Stimulated activated CD8-positive, alpha-beta memory T cell treated with anti-CD3 and anti-CD28 coated beads, Interleukin-2, amount 100 ng/mL, for 1 hour (primary cell): ENCODE measurements at regions not wholly inside any gene's neighbourhood (a gene's known extent, or its start where the extent isn't known, plus 50 kb on each side); places are given as distances from the start of the nearest gene placed in this dataset.

Experiments
- DNase-seq, 2 donors: peaks; one replicate each; pipeline ENCODE4 v3.0.0-alpha.2; 2020; ENCODE audit warnings: low read depth in 2 of 2

DNA sequence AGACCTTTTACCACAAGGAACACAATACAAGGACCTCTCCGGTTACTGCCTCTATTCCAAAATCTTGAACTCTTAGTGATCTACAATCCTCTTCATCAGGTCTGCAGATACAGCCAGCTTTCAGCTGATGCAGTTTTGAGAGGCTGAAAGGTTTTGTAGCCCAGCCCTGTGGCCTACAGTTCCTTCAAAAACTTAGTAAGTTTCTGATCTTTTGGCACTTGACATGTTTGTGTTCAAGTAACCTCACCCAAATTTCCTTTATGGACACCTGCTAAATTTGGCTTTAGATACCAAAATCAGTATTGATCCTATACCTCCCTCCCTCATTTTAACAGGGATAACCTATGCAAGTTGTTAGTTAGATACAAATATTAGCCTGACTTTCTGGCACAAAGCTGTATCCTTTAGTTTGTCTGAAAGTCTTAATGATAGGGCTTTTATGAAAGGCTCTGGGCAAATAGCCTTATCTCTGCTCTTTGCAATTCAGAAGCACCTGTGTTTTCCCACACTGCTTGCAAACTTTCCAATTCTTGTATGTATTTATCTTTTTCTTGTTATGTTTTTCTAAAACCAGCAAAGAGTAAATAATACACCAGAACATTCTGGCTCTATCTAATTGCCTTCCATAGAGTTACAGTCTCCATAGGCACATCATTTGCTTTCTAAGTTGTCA, 650.5 kb upstream of the KLHL29 start:
- DNase-seq: no peak

DNA sequence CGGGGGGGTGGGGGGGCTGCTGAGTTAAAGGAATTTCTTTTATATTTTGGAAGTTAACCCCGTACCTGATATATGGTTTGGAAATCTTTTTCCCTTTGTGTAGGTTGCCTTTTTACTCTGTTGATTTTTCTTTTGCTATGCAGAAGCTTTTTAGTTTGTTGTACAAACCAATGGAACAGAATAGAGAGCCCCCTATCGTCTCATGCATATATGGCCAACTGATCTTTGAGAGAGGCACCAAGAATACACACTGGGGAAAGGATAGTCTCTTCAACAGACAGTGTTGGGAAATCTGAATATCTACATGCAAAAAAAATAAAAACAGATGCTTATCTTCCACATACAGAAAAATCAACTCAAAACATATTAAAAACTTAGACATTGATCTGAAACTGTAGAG, 647.8 kb upstream of the KLHL29 start:
- DNase-seq: no peak

DNA sequence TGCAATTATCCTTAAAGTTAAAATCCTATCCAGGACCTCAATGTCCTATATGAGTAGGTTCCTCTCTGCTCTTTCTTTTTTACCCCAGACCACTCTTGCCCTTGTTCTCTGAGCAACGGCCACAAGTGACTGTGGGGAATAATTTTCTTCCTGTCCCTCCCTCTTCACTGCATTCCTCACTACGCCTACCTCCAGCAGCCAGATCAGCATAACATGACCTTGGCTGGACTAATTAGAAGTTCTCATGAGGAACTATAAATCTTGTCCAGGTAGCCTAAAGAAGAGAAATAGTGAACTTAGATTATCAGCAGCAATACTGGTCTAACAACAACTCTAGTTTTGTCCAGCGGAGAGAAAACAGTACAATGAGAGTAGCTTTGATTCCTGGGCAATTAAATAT, 643.8 kb upstream of the KLHL29 start:
- no peak for DNase-seq

DNA sequence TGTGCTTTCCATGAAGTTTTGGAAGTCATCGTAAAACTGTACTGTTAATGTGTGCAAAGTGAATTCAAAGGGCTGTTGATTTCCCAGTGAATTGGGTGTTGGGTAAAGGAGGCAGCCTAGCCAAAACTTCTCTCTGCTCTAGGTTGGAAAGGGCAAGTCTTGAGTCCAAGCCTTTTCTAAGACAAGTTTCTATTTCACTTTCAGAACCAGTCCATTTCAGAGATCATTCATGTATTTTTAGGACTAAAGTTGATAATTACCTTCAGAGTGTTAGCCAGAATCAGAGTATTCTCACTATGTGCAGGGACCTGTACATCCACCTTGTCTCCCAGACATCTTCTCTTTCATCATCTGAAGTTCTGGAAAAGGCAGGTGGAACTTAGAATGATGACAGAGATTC, 636.1 kb upstream of the KLHL29 start:
- no peak for DNase-seq

DNA sequence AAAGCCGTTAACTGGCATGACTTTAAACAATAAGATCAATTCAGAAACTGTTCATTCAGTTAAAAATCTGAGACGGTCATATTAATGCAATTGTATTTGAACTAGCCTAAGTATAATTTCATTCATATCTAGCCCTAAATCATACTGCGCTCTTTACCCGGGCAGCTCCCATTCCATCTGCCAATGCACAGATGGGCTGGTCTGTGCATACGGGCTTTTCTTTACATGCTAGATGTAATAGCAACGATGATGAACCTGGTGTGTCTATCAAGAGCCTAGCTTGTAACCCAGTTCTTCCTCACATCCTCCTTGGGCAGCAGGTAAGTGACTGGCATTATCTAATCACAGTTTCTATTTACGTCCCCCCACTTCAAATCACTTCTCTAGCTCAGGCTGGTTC, 631.5 kb upstream of the KLHL29 start:
- DNase-seq: no peak

DNA sequence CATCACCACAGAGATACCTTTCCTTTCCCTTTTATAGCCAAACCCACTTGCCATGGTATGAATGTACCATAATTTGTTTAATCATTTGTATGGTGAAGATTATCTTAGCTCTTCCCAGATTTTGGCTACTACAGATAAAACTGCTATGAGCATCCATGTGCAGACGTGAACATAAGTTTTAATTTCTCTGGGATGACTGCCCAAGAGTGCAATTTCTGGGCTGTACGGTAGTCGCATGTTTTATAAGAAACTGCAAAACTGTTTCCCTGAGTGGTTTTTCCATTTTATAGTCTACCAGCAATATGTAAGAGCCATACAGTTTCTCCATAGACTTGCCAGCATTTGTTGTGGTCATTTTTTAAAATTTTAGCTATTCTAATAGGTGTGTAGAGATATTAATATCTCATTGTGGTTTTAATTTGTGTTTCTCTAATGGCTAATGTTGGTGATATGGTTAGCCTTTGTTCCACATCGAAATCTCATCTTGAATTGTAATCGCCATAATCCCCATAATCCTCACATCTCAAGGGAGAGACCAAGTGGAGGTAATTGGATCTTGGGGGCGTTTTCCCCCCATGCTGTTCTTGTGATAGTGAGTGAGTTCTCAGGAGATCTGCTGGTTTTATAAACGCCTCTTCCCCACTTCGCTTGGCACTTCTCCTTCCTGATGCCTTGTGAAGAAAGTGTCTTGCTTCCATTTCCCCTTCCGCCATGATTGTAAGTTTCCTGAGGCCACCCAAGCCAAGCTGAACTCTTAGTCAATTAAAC, 628.5 kb upstream of the KLHL29 start:
- DNase-seq: no peak

DNA sequence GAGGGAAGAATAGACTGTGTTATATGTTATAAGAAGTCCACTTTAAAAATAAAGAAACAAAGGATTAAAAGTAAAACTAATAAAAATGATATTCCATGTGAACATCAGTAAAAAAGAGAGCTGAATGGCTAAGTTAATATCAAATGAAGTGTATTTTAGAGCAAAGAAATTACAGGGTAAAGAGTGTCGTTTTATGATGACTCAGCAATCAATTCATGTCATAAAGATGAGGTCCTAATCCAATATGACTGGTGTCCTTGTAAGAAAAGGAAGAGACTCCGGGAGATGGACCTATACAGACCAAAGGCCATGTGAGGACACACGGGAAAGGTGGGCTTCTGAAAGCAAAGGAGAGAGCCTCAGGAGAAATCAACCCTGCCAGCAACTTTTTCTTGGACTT, 615.5 kb upstream of the KLHL29 start:
- no peak for DNase-seq

DNA sequence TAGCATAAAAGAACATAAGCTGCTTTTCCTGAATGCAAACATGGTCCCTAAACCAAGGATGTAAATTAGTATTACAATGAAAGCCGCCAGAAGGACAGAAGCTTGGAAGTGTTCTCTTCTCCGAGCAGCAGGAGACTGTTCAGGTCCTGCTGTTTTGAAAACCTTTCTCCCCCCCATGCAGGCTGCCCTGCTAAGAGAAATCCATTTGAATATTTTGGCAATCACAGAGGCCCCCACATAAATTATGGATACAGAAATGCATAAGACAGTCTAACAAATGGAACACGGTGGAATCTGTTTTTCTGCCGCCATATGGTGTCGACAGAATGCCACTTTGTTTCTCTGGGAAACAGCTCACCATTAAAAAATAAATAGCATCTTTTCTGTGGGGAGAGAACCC, 600.4 kb upstream of the KLHL29 start:
- no peak for DNase-seq

DNA sequence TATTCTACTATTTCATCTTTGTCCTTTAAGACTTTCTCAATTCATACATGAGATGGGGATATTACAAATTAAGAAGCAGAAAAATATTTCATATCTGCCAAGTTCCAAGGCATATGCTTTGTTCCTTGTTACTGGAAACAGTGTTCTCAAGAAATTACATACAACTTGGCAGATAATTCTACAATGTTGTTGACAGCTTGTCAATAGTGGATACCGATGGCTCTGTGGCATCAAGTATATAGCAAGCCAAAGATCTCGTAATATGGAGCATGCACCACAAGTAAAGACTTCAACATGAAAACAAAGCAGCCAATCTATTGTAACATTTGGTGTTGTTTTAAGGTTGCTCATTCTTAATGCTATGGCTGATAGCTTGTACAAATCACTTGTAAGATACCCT, 598.2 kb upstream of the KLHL29 start:
- DNase-seq: no peak

DNA sequence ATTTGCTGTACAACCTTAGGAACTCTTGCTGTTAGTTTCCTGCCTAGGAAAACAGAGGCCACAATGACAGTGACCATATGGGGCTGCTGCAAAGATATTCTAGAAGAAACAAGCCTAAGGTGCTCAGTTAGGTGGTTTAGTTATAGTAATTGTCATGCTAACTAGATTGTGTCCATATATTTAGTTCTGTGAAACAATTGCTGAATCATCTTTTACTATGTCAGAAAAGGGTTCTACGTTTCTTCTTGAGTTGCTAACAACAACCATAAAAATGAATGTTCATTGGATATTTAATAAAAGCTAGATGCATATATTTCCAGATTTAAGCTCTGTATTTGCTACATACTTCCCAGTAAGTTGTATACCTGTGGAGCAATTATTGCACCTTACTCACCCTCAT, 597.2 kb upstream of the KLHL29 start:
- no peak for DNase-seq

DNA sequence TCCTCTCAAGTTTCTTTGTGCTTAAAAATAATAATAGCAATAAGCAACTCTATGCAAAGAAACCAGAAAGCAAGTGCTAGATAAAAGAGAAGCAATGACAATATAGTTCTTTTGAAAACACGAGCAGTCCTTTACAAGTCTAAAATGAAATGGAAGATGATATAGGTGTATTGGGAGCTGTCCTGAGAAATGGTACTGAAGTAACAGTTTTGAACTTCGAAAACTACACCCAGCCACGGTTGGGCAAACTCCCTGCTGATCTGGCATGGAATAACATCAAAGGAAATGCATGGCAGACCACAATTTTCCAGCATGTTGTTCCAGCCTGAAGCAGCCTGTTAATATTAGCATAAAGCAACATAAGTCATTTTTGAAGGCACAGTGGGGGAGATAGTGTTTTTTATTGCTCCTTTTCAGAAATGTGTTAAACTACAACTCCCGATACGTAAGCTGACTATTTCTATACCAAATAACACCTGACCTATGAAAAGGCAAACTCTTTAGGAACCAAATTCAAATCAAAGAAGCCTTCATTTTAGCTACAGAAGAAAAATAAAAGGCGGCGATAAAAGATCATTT, 596.1 kb upstream of the KLHL29 start:
- DNase-seq: no peak

DNA sequence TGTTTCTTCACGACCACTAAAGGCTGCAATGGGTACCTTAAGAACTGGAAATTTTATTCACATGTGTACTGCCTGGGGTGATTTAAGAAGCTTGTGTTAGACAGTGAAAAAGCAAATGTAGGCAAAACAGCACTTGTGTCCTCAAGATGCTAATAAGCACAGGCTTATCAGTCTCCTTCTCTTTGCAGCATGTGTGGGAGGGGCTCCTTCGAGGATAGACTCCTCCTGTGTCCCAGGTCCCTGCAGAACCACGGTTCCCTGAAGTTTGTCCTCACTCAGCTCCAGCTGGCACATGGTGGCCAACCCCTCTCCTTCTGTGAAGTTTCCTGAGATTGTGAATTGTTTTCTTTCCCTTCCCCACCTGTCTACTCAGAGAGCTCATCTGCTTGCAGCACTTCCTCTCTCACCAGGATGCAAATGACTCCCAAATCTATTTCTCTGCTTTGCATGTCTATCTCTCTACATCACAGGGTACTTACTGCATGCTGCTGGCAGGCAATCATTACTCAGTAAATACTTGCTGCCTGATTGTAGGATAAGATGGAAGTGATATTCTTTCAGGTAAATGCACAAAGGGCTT, 589.6 kb upstream of the KLHL29 start:
- no peak for DNase-seq

DNA sequence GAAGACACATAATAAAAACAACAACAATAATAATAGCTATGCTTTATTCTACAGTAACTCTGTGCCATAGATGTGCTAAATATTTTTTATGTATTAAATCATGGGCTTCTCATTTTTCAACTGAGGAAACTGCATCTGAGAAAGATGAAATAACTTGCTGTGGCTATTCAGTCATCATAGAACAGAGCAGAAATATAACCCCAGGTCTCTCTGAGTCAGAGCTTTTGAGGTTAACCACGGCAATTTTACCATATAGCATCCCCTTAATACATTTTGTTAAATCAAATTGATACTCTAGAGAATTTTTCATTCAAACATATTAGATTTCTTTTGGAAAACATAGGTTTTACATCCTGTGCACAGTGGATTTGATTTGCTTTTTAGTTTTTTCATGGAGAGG, 586.6 kb upstream of the KLHL29 start:
- no peak for DNase-seq

DNA sequence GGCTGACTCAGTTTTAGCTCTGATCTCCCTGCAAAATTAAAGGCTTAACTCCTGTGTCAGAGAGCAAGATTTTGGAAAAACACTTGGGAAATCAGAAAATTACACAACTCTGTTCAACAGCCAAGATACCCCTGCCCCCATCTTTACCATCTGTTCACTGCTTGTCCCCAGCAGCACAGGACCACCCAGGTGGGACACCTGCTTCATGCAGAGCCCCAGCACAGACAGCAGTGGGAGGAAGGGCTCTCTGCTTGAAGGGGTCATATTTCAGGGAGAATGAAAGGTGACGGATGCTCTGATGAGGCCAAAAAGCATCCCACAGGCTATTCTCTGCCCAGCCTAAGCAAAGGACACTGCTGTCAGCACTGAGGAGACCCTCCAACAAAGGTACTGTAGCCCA, 584.6 kb upstream of the KLHL29 start:
- DNase-seq: no peak

DNA sequence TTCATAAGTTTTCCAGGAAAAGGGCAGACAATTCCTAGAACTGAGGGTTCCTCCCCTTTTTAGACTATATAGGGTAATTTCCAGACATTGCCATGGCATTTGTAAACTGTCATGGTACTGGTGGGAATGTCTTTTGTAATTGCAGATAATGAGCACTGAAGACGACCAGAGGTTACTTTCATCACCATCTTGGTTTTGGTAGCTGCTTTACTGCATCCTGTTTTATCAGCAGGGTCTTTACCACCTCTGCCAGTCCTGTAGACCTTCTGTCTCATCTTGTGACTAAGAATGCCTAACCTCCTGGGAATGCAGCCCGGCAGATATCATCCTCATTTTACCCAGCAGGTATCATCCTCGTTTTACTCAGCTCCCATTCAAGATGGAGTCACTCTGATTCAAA, 583.9 kb upstream of the KLHL29 start:
- no peak for DNase-seq

DNA sequence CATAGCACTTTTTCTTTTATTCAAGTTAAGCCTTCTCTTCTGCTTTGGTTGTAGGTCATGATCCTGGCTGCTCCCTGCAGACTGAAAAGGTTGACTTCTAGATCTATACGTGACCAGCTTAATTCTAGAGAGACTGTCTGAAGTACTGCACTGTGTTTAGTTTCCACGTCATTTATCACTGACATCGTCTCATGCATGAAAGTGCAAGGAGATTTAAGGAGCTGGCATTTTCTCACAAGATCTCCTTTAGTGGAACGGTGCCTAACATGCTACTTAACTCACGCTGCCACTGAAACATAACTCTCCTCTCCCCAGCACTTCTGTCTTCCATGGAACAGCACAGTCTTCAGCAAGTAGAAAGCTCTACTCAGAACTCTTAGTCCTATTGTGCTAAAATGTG, 583.0 kb upstream of the KLHL29 start:
- no peak for DNase-seq

DNA sequence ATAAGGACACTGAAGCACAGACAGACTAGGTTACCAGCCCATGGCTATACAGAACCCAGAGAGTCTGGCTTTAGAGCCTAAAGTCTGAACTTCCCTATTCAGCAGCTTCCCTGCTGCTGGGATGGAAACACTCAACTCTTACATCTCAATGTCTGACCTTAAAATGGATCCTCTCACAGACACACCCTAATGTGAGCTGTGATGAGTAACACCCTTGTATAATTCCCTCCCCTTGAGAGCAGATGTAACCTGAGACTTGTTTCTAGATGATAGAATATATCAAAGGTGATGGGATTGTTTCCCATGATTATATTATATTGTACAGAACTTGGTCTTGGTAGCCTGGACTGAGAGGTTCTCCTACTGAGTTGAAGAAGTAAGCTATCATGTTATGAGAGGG, 577.1 kb upstream of the KLHL29 start:
- DNase-seq: no peak

DNA sequence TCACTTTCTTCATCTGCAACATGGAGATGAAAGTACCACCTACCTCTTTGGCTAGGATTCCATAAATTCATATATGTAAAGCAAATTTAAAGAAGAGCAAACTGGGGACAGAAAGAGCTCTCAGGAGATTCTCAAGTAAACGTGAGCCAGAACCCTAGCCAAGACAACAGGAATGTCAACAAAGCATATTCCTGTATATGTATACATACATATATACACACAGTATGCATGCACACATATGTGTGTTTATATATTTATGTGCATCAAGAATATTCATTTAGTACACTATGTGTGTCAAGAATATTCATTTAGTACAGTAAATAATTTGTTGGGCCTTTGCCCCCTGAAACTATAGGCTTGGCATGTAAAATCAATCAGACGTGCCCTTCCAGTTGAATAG, 574.4 kb upstream of the KLHL29 start:
- no peak for DNase-seq

DNA sequence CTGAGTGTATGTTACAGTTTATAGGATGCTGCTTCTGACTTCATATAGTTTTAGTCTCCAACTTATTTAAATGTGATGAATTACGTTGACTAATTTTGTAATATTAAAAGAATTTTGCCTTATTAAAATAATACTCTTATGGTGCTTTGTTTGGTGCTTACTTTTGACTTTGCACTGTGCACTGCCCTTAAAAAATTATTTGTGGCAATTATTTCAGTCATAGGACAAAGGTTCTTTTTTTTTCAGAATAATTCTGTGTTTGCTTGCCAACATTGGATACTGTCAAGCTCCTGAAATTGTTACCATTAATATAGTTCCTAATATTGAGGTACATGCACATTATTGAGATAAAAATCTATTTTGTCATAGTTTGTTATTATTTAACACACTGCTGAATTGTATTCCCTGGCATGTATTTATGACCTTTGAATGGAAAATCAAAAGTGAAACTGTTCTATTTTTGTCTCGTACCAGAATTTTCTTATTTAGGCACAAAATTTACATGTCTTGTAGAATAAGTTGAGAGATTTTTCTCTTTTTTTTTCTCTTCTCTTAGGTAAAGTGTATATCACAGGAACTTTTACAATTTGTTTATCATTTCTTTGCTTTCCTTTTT, 572.8 kb upstream of the KLHL29 start:
- DNase-seq: no peak

DNA sequence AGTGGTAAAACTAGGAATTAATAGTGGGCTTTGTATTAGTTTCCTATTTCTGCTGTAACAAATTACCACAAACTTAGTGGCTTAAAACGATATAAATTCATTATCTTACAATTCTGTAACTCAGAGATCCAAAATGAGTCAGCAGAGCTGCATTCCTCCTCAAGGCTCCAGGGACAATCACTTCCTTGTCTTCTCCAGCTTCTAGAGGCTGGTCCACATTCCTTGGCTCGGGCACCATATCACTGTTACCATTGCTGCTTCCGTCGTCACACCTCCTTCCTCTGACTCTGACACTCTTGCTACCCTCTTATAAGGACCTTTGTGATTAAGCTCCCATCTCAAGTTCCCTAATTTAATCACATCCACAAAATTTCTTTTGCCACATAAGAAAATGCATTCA, 567.8 kb upstream of the KLHL29 start:
- DNase-seq: no peak

DNA sequence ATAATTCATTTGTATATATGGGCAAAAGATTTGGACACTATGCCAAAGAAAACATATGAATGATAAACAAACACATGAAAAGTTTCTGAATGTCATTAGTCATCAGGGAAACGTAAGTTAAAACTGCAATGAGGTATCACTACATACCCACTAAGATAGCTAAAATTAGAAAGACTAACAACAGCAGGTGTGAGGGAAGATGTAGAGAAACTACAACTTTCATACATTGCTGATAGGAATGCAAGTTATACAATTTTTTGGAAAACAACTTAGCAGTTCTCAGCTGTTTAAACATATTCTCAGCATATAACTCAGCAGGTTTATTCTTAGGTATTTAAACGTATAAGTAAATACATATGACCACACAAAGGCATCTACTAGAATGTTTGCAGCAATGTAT, 563.5 kb upstream of the KLHL29 start:
- DNase-seq: no peak

DNA sequence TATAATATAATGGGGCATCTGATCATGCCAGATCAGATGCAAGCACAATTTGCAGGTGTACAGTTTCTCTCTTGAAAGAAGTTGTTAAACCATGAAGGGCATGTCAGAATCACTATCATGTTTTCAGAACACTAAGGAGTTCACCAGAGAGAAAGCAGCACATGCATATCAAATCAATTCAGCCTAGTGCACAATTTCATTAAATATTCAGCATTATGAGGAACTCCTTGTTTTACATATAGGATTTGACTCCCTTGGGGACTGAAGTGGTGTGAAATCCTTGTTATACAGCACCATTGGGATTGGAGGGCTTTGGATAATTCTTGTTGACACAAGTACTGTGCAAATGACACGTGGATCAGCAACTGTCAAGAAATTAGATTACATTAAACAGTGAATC, 562.1 kb upstream of the KLHL29 start:
- DNase-seq: no peak

DNA sequence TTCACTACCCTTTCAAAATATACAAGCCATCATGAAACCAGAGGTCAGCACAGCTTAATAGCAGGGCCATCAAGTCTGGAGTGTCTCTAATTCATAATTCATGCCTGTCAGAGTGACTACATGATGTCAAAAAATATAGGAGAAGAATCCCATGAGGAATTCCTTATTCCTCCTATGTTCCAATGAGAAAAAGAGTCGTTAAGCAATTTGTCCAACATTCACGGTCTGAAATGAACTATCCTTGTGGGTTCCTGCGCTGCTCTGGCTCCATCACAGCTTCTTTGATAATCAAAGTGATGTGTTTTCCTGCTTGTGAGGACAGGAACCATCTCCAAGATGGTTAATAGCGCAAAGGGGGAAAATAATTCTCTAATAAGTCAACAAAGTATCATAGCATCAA, 560.4 kb upstream of the KLHL29 start:
- DNase-seq: no peak
